ENCODE measurements at regions not wholly inside any gene's neighbourhood (a gene's known extent, or its start where the extent isn't known, plus 50 kb on each side); places are given as distances from the start of the nearest gene placed in this dataset.

- no peak for TF ChIP-seq ZNF26 (tag by site-specific recombination; IDR thresholded peaks at IDR 0.05)
- TF ChIP-seq ZNF768 (tag by site-specific recombination; IDR thresholded peaks at IDR 0.05) = no peak
- TF ChIP-seq ZNF623 (tag by site-specific recombination; IDR thresholded peaks at IDR 0.05) = no peak
Observed at GRCh38 chr2:53051157-53051556, 716.4 kb upstream of the CHAC2 start (continued).

GRCh38 chr2:53040536-53041229, 726.9 kb upstream of the CHAC2 start:
- Histone ChIP-seq H3K9me3 (ENCODE audit: control insufficient read depth, insufficient read depth, low read depth, low read length) (no peaks in the 10 kb centered on the region), H3K27ac (ENCODE audit: extremely low read depth, low read depth, low read length) (no peak overlapping the region), H3K36me3 (ENCODE audit: control insufficient read depth in 2 of 2, insufficient read depth in 1 of 2, low read length in 2 of 2) (no peaks in the 10 kb centered on the region), H3K4me3 (ENCODE audit: low read depth, low read length) (no peak overlapping the region), H3K4me1 (ENCODE audit: control insufficient read depth, insufficient read depth, low read length) (no peaks in the 10 kb centered on the region)
- TF ChIP-seq GFI1B (tag by site-specific recombination; IDR thresholded peaks at IDR 0.05) = no peak
- no peak for TF ChIP-seq ZNF335 (tag by site-specific recombination; conservative IDR thresholded peaks at IDR 0.05)
- TF ChIP-seq ZNF292 (tag by site-specific recombination; IDR thresholded peaks at IDR 0.05; ENCODE audit: borderline replicate concordance, low read depth) = no peak
- no peak for TF ChIP-seq ZNF10 (tag by site-specific recombination; IDR thresholded peaks at IDR 0.05)
- no peak for TF ChIP-seq ZSCAN4 (tag by site-specific recombination; IDR thresholded peaks at IDR 0.05)
- TF ChIP-seq OVOL3 (tag by site-specific recombination; IDR thresholded peaks at IDR 0.05) = no peak
- no peak for TF ChIP-seq ZNF529 (tag by site-specific recombination; IDR thresholded peaks at IDR 0.05; ENCODE audit: insufficient replicate concordance)
- TF ChIP-seq ZNF423 (tag by site-specific recombination; IDR thresholded peaks at IDR 0.05) = no peak
- no peak for TF ChIP-seq ZNF362 (tag by site-specific recombination; IDR thresholded peaks at IDR 0.05)
- no peak for TF ChIP-seq GLIS2 (tag by site-specific recombination; IDR thresholded peaks at IDR 0.05)
- TF ChIP-seq ZNF561 (tag by site-specific recombination; IDR thresholded peaks at IDR 0.05; ENCODE audit: borderline replicate concordance) = no peak
- TF ChIP-seq ZNF521 (tag by site-specific recombination; IDR thresholded peaks at IDR 0.05) = no peak
- TF ChIP-seq ZNF488 (tag by site-specific recombination; IDR thresholded peaks at IDR 0.05) = no peak
- TF ChIP-seq KLF1 (tag by site-specific recombination; IDR thresholded peaks at IDR 0.05) = no peak
- ChIA-PET CTCF (interaction anchor here (0.6 to 0.7 kb wide), 2 partner anchors 139 to 318 kb away, joined by 3 to 4 read pairs; no protein-coding TSS in a partner anchor), POLR2A (no interaction called here)

- Histone ChIP-seq H3K36me3 (ENCODE audit: control insufficient read depth in 2 of 2, insufficient read depth in 1 of 2, low read length in 2 of 2) (no peaks in the 10 kb centered on the region), H3K4me1 (ENCODE audit: control insufficient read depth, insufficient read depth, low read length) (no peaks in the 10 kb centered on the region), H3K27ac (ENCODE audit: extremely low read depth, low read depth, low read length) (no peak overlapping the region), H3K9me3 (ENCODE audit: control insufficient read depth, insufficient read depth, low read depth, low read length) (no peaks in the 10 kb centered on the region), H3K4me3 (ENCODE audit: low read depth, low read length) (no peak overlapping the region)
- TF ChIP-seq ZNF19 (tag by site-specific recombination; IDR thresholded peaks at IDR 0.05; ENCODE audit: low read depth) (no peak), SP3 (tag by site-specific recombination; IDR thresholded peaks at IDR 0.05) (no peak), ZNF18 (tag by site-specific recombination; IDR thresholded peaks at IDR 0.05) (no peak), ZNF521 (tag by site-specific recombination; IDR thresholded peaks at IDR 0.05) (no peak), ZNF558 (tag by site-specific recombination; IDR thresholded peaks at IDR 0.05) (no peak)
- ChIA-PET CTCF (no interaction called here), POLR2A (no interaction called here)
Observed at GRCh38 chr2:53036196-53036595, 731.4 kb upstream of the CHAC2 start.
